ENCODE measurements at regions not wholly inside any gene's neighbourhood (a gene's known extent, or its start where the extent isn't known, plus 50 kb on each side); places are given as distances from the start of the nearest gene placed in this dataset.

GRCh38 chr18:39845106-39845505 lies 2109.9 kb upstream of the PIK3C3 start:
- intact Hi-C loops (cut with micrococcal nuclease) = loop anchor here (5.0 to 10.0 kb wide), 2 partner anchors 122 to 1250 kb away; no protein-coding TSS in a partner anchor
- DNase-seq = no peak
- H3K79me2 ChIP-seq (ENCODE audit: low read length) = no peaks in the 10 kb centered on the region
- H3K9me3 ChIP-seq (ENCODE audit: low read length) = no peaks in the 10 kb centered on the region
- H3F3A ChIP-seq (ENCODE audit: low read length, unreplicated experiment) = no peaks in the 10 kb centered on the region
- no peaks in the 10 kb centered on the region for H3K27me3 ChIP-seq (ENCODE audit: low read length)
- no peaks in the 10 kb centered on the region for H3K9me2 ChIP-seq (replicated peaks; ENCODE audit: low read length)
- no peak overlapping the region for H3K4me3 ChIP-seq (ENCODE audit: low read length)
- no peaks in the 10 kb centered on the region for H4K20me1 ChIP-seq (ENCODE audit: low read length)
- POLR2A ChIA-PET (ENCODE audit: unreplicated experiment) = no interaction called here
- no peak for ATAC-seq
- no peaks in the 10 kb centered on the region for H3K36me3 ChIP-seq (ENCODE audit: low read depth, low read length)
- no peak for TF ChIP-seq EZH2 (IDR thresholded peaks at IDR 0.05; ENCODE audit: low read length, unreplicated experiment)
- TF ChIP-seq, protein P1, sequence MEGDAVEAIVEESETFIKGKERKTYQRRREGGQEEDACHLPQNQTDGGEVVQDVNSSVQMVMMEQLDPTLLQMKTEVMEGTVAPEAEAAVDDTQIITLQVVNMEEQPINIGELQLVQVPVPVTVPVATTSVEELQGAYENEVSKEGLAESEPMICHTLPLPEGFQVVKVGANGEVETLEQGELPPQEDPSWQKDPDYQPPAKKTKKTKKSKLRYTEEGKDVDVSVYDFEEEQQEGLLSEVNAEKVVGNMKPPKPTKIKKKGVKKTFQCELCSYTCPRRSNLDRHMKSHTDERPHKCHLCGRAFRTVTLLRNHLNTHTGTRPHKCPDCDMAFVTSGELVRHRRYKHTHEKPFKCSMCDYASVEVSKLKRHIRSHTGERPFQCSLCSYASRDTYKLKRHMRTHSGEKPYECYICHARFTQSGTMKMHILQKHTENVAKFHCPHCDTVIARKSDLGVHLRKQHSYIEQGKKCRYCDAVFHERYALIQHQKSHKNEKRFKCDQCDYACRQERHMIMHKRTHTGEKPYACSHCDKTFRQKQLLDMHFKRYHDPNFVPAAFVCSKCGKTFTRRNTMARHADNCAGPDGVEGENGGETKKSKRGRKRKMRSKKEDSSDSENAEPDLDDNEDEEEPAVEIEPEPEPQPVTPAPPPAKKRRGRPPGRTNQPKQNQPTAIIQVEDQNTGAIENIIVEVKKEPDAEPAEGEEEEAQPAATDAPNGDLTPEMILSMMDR (conservative IDR thresholded peaks at IDR 0.05; ENCODE audit: low read depth, low read length) = no peak
- TF ChIP-seq EZH2phosphoT487 (IDR thresholded peaks at IDR 0.05; ENCODE audit: borderline replicate concordance, low read length) = no peak
- no peak overlapping the region for H3K4me2 ChIP-seq (ENCODE audit: low read length)
- no peak overlapping the region for H2AFZ ChIP-seq (ENCODE audit: low read length)
- no peak overlapping the region for H3K9ac ChIP-seq (ENCODE audit: low read length)
- no TSS peak for BruUV-seq (replicated peaks)
- H3K27ac ChIP-seq (ENCODE audit: low read length) = no peak overlapping the region
- CTCF ChIA-PET = no interaction called here
- H3K4me1 ChIP-seq (ENCODE audit: insufficient read depth, low read length) = no peaks in the 10 kb centered on the region

- ATAC-seq = no peak
- no peaks in the 10 kb centered on the region for H3K9me3 ChIP-seq (ENCODE audit: low read length)
- H3K4me2 ChIP-seq (ENCODE audit: low read length) = no peak overlapping the region
- ChIA-PET CTCF (no interaction called here), POLR2A (ENCODE audit: unreplicated experiment) (no interaction called here)
- H3K27ac ChIP-seq (ENCODE audit: low read length) = no peak overlapping the region
- H2AFZ ChIP-seq (ENCODE audit: low read length) = no peak overlapping the region
- DNase-seq = no peak
- no peaks in the 10 kb centered on the region for H3K79me2 ChIP-seq (ENCODE audit: low read length)
- BruUV-seq (replicated peaks) = no TSS peak
- no peak for TF ChIP-seq EZH2 (IDR thresholded peaks at IDR 0.05; ENCODE audit: low read length, unreplicated experiment)
- no peak for TF ChIP-seq EZH2phosphoT487 (IDR thresholded peaks at IDR 0.05; ENCODE audit: borderline replicate concordance, low read length)
- TF ChIP-seq, protein P1 (conservative IDR thresholded peaks at IDR 0.05; ENCODE audit: low read depth, low read length) = no peak
- no peaks in the 10 kb centered on the region for H3K4me1 ChIP-seq (ENCODE audit: insufficient read depth, low read length)
- no peaks in the 10 kb centered on the region for H3K36me3 ChIP-seq (ENCODE audit: low read depth, low read length)
- no peaks in the 10 kb centered on the region for H3F3A ChIP-seq (ENCODE audit: low read length, unreplicated experiment)
- no peaks in the 10 kb centered on the region for H3K27me3 ChIP-seq (ENCODE audit: low read length)
- H4K20me1 ChIP-seq (ENCODE audit: low read length) = no peaks in the 10 kb centered on the region
- no peak overlapping the region for H3K9ac ChIP-seq (ENCODE audit: low read length)
- no peaks in the 10 kb centered on the region for H3K9me2 ChIP-seq (replicated peaks; ENCODE audit: low read length)
- no peak overlapping the region for H3K4me3 ChIP-seq (ENCODE audit: low read length)
- intact Hi-C loops (cut with micrococcal nuclease) = loop anchor here (5.0 to 10.0 kb wide), 3 partner anchors 104 to 1251 kb away; no protein-coding TSS in a partner anchor
Measured at GRCh38 chr18:39843546-39843945, 2111.5 kb upstream of the PIK3C3 start.

DNA sequence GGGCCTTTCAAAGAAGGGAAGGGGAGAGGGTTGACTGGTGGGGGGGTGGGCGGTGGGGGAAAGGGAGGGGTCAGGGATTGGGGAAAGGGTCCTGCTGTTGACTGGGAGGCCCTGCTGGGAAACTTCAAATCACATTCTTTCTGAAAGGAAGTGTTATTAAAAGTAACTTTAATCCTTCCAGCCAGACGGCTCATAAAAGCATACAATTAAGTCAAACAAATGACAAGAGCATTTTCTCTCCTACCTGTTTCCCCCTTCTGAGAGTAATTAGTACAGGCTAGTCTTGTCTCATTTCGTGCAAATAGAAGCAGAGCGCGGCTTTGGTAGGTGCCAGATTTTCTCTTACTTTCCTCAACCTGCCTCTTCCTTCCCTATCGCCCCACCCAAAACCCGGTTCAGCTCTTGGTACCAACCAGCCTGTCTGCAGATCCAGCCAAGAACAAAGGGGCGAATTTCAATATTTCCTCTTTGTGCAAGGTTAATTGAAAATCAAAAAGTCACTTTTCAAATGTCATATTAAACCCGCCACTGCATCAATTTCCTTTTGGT lies 2112.6 kb upstream of the PIK3C3 start:
- H2AFZ ChIP-seq (ENCODE audit: low read length) = no peak overlapping the region
- H3K9ac ChIP-seq (ENCODE audit: low read length) = no peak overlapping the region
- no peak overlapping the region for H3K4me3 ChIP-seq (ENCODE audit: low read length)
- no TSS peak for BruUV-seq (replicated peaks)
- POLR2A ChIA-PET (ENCODE audit: unreplicated experiment) = no interaction called here
- CTCF ChIA-PET = no interaction called here
- no peak for ATAC-seq
- H3K9me2 ChIP-seq (replicated peaks; ENCODE audit: low read length) = no peaks in the 10 kb centered on the region
- H3K27ac ChIP-seq (ENCODE audit: low read length) = no peak overlapping the region
- no peaks in the 10 kb centered on the region for H3F3A ChIP-seq (ENCODE audit: low read length, unreplicated experiment)
- intact Hi-C loops (cut with micrococcal nuclease) = loop anchor here (5.0 to 10.0 kb wide), 3 partner anchors 105 to 1252 kb away; no protein-coding TSS in a partner anchor
- DNase-seq = no peak
- no peaks in the 10 kb centered on the region for H4K20me1 ChIP-seq (ENCODE audit: low read length)
- H3K4me2 ChIP-seq (ENCODE audit: low read length) = no peak overlapping the region
- H3K4me1 ChIP-seq (ENCODE audit: insufficient read depth, low read length) = no peaks in the 10 kb centered on the region
- TF ChIP-seq EZH2phosphoT487 (IDR thresholded peaks at IDR 0.05; ENCODE audit: borderline replicate concordance, low read length) (no peak), EZH2 (IDR thresholded peaks at IDR 0.05; ENCODE audit: low read length, unreplicated experiment) (no peak)
- TF ChIP-seq, protein P1 (conservative IDR thresholded peaks at IDR 0.05; ENCODE audit: low read depth, low read length) = no peak
- H3K9me3 ChIP-seq (ENCODE audit: low read length) = no peaks in the 10 kb centered on the region
- no peaks in the 10 kb centered on the region for H3K36me3 ChIP-seq (ENCODE audit: low read depth, low read length)
- no peaks in the 10 kb centered on the region for H3K27me3 ChIP-seq (ENCODE audit: low read length)
- no peaks in the 10 kb centered on the region for H3K79me2 ChIP-seq (ENCODE audit: low read length)
